ENCODE measurements at regions not wholly inside any gene's neighbourhood (a gene's known extent, or its start where the extent isn't known, plus 50 kb on each side); places are given as distances from the start of the nearest gene placed in this dataset.
"Not testable (repeated sequence)": the region's sequence is repeated elsewhere in the genome, so short reads cannot be mapped to it uniquely, and the experiment has no call there.

- H3K27ac ChIP-seq (replicated peaks), result no peak overlapping the region
- TF ChIP-seq GABPA (IDR thresholded peaks at IDR 0.05; ENCODE audit: low read depth) (no peak), POLR2AphosphoS5 (IDR thresholded peaks at IDR 0.05; ENCODE audit: low read depth) (no peak), SPI1 (IDR thresholded peaks at IDR 0.05; ENCODE audit: borderline replicate concordance, low read depth) (no peak)
- TF ChIP-seq, protein P1, sequence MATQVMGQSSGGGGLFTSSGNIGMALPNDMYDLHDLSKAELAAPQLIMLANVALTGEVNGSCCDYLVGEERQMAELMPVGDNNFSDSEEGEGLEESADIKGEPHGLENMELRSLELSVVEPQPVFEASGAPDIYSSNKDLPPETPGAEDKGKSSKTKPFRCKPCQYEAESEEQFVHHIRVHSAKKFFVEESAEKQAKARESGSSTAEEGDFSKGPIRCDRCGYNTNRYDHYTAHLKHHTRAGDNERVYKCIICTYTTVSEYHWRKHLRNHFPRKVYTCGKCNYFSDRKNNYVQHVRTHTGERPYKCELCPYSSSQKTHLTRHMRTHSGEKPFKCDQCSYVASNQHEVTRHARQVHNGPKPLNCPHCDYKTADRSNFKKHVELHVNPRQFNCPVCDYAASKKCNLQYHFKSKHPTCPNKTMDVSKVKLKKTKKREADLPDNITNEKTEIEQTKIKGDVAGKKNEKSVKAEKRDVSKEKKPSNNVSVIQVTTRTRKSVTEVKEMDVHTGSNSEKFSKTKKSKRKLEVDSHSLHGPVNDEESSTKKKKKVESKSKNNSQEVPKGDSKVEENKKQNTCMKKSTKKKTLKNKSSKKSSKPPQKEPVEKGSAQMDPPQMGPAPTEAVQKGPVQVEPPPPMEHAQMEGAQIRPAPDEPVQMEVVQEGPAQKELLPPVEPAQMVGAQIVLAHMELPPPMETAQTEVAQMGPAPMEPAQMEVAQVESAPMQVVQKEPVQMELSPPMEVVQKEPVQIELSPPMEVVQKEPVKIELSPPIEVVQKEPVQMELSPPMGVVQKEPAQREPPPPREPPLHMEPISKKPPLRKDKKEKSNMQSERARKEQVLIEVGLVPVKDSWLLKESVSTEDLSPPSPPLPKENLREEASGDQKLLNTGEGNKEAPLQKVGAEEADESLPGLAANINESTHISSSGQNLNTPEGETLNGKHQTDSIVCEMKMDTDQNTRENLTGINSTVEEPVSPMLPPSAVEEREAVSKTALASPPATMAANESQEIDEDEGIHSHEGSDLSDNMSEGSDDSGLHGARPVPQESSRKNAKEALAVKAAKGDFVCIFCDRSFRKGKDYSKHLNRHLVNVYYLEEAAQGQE (IDR thresholded peaks at IDR 0.05; ENCODE audit: insufficient replicate concordance, low read depth), result no peak
- TF ChIP-seq, protein P2, sequence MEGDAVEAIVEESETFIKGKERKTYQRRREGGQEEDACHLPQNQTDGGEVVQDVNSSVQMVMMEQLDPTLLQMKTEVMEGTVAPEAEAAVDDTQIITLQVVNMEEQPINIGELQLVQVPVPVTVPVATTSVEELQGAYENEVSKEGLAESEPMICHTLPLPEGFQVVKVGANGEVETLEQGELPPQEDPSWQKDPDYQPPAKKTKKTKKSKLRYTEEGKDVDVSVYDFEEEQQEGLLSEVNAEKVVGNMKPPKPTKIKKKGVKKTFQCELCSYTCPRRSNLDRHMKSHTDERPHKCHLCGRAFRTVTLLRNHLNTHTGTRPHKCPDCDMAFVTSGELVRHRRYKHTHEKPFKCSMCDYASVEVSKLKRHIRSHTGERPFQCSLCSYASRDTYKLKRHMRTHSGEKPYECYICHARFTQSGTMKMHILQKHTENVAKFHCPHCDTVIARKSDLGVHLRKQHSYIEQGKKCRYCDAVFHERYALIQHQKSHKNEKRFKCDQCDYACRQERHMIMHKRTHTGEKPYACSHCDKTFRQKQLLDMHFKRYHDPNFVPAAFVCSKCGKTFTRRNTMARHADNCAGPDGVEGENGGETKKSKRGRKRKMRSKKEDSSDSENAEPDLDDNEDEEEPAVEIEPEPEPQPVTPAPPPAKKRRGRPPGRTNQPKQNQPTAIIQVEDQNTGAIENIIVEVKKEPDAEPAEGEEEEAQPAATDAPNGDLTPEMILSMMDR (IDR thresholded peaks at IDR 0.05; ENCODE audit: insufficient read depth, low read length), result no peak
- H3K4me3 ChIP-seq (replicated peaks; ENCODE audit: insufficient read depth, low read length), result no peak overlapping the region
- DNase-seq (ENCODE audit: low read depth in 1 of 2, low spot score in 1 of 2), result no peak
- no peaks in the 10 kb centered on the region for H3K27me3 ChIP-seq (ENCODE audit: insufficient read depth, poor library complexity, severe bottlenecking)
Observed at GRCh38 chr16:66245868-66246267, 120.6 kb upstream of the CDH5 start.

GRCh38 chr16:66245072-66245471, 121.4 kb upstream of the CDH5 start:
- H3K27ac ChIP-seq (replicated peaks), result no peak overlapping the region
- TF ChIP-seq, protein P2 (IDR thresholded peaks at IDR 0.05; ENCODE audit: insufficient read depth, low read length), result no peak
- TF ChIP-seq POLR2AphosphoS5 (IDR thresholded peaks at IDR 0.05; ENCODE audit: low read depth) (no peak), GABPA (IDR thresholded peaks at IDR 0.05; ENCODE audit: low read depth) (no peak), SPI1 (IDR thresholded peaks at IDR 0.05; ENCODE audit: borderline replicate concordance, low read depth) (no peak)
- TF ChIP-seq, protein P1 (IDR thresholded peaks at IDR 0.05; ENCODE audit: insufficient replicate concordance, low read depth), result no peak

GRCh38 chr16:66242672-66243071, 123.8 kb upstream of the CDH5 start:
- TF ChIP-seq POLR2AphosphoS5 (IDR thresholded peaks at IDR 0.05; ENCODE audit: low read depth) (no peak), GABPA (IDR thresholded peaks at IDR 0.05; ENCODE audit: low read depth) (no peak), SPI1 (IDR thresholded peaks at IDR 0.05; ENCODE audit: borderline replicate concordance, low read depth) (no peak)
- TF ChIP-seq, protein P2 (IDR thresholded peaks at IDR 0.05; ENCODE audit: insufficient read depth, low read length), result no peak
- TF ChIP-seq, protein P1 (IDR thresholded peaks at IDR 0.05; ENCODE audit: insufficient replicate concordance, low read depth), result no peak
- no peaks in the 10 kb centered on the region for H3K27me3 ChIP-seq (ENCODE audit: insufficient read depth, poor library complexity, severe bottlenecking)
- no peak for DNase-seq (ENCODE audit: low read depth in 1 of 2, low spot score in 1 of 2)

More at GRCh38 chr16:66245072-66245471, 121.4 kb upstream of the CDH5 start:
- DNase-seq (ENCODE audit: low read depth in 1 of 2, low spot score in 1 of 2), result no peak
- H3K4me3 ChIP-seq (replicated peaks; ENCODE audit: insufficient read depth, low read length), result no peak overlapping the region
- no peaks in the 10 kb centered on the region for H3K27me3 ChIP-seq (ENCODE audit: insufficient read depth, poor library complexity, severe bottlenecking)

DNA sequence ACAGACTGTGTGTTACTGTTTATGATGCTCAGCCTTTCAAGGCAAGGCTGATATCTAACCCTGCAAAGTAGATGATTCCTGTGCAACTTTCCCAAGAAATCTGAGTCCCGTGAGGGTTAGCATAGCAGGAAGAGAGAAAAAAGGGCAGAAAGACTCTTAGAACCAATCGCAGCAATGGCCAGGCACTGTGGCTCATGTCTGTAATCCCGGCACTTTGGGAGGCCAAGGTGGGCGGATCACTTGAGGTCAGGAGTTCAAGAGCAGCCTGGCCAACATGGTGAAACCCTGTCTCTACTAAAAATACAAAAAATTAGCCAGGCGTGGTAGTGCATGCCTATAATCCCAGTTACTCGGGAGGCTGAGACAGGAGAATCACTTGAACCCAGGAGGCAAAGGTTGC, 124.3 kb upstream of the CDH5 start:
- not testable (repeated sequence) for H3K27me3 ChIP-seq (ENCODE audit: insufficient read depth, poor library complexity, severe bottlenecking); H3K4me3 ChIP-seq (replicated peaks; ENCODE audit: insufficient read depth, low read length); DNase-seq (ENCODE audit: low read depth in 1 of 2, low spot score in 1 of 2); H3K27ac ChIP-seq (replicated peaks)

More at GRCh38 chr16:66242672-66243071, 123.8 kb upstream of the CDH5 start:
- Histone ChIP-seq H3K4me3 (replicated peaks; ENCODE audit: insufficient read depth, low read length) (no peak overlapping the region), H3K27ac (replicated peaks) (no peak overlapping the region)
